GM18867 (cell line): ENCODE measurements at regions not wholly inside any gene's neighbourhood (a gene's known extent, or its start where the extent isn't known, plus 50 kb on each side); places are given as distances from the start of the nearest gene placed in this dataset.

Source experiments
- ATAC-seq: cut with Tn5 transposase; IDR thresholded peaks from one replicate; pipeline ENCODE4 v1.9.1; 2021; ENCODE audit warnings: mild to moderate bottlenecking, moderate library complexity; ENCODE audit not compliant: unreplicated experiment

GRCh38 chr9:111985315-111985714 is 88.7 kb downstream of the UGCG start:
- peak; percentile 35 for ATAC-seq

GRCh38 chr9:111986035-111986556 is 89.5 kb downstream of the UGCG start:
- no peak for ATAC-seq
